ENCODE measurements at regions not wholly inside any gene's neighbourhood (a gene's known extent, or its start where the extent isn't known, plus 50 kb on each side); places are given as distances from the start of the nearest gene placed in this dataset.

DNA sequence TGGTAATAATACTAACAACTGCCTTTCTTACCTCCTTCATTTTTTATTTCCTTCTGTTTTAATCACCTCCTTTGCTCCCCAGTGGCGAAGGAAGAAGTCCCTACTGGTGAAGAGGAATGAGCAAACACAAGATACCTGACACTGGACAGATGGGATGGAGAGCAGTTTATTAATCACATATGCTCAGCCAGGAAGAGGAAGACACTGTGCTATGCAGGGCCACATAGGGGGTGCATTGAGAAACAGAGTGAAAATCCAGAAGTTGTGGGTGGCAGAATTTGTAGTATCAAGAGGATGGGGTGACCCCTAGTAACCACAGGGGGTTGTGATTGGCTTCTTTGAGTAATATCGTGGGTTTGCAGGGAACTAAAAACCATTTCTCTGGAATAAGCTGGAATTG is 1041.9 kb downstream of the OTOL1 start:
- TF ChIP-seq, protein P1, sequence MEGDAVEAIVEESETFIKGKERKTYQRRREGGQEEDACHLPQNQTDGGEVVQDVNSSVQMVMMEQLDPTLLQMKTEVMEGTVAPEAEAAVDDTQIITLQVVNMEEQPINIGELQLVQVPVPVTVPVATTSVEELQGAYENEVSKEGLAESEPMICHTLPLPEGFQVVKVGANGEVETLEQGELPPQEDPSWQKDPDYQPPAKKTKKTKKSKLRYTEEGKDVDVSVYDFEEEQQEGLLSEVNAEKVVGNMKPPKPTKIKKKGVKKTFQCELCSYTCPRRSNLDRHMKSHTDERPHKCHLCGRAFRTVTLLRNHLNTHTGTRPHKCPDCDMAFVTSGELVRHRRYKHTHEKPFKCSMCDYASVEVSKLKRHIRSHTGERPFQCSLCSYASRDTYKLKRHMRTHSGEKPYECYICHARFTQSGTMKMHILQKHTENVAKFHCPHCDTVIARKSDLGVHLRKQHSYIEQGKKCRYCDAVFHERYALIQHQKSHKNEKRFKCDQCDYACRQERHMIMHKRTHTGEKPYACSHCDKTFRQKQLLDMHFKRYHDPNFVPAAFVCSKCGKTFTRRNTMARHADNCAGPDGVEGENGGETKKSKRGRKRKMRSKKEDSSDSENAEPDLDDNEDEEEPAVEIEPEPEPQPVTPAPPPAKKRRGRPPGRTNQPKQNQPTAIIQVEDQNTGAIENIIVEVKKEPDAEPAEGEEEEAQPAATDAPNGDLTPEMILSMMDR (IDR thresholded peaks at IDR 0.05) = no peak
- TF ChIP-seq POLR2A (IDR thresholded peaks at IDR 0.05) = no peak

Data from gastroesophageal sphincter (tissue), 3 donors.